ENCODE measurements at regions not wholly inside any gene's neighbourhood (a gene's known extent, or its start where the extent isn't known, plus 50 kb on each side); places are given as distances from the start of the nearest gene placed in this dataset.
"Not testable (repeated sequence)": the region's sequence is repeated elsewhere in the genome, so short reads cannot be mapped to it uniquely, and the experiment has no call there.

DNA sequence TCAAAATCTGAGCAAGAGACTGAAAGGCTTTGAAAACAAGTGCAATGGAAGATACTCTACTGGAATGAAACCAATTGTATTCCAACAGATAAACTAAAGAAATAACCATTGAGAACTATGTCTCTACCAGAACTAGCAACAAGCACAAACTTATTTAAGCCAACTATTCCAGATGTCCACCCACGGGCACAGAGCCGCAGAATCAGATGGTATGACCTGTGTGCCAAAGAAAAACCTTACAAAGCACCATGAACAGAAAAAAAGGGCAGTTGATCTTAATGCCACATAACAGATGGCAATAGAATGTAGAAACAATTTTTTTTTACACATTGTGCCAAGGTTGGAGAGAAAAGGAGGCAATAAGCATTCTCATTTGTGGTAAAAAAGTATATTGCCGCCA, 269.3 kb upstream of the ADGRL3 start:
- DNase-seq = no peak

DNA sequence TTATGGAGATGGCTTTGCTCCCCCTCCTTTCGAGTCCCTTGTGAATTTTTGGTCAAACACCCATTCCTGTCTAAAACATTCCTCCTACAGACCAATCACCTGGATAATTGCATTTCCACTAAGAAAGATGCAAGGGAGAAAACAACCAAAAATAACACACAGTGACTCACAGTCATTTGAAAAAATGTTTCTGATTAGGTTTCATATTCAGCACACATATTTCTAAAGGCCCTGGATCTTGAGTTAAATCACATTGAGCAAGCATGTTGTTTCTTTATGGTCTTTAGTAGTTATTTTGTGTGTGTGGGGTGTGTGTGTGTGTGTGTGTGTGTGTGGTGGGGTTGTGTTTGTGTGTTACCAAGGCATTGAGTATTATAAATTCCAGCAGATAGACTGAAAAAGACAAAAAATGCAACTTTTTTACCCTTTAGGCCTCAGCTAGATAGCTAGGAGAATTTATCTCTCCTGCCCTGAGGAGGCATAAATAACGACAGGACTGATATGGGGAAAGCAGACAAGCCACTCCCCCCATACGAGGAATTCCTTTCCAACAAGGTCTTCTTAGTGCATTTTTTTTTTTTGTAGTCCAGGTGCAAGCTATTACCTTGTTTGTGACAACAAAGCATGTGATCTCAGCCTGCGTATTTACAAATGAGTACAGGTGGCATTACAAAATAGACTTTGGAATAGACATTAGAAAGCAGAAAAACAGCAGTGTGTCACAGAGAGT, 265.4 kb upstream of the ADGRL3 start:
- no peak for DNase-seq

DNA sequence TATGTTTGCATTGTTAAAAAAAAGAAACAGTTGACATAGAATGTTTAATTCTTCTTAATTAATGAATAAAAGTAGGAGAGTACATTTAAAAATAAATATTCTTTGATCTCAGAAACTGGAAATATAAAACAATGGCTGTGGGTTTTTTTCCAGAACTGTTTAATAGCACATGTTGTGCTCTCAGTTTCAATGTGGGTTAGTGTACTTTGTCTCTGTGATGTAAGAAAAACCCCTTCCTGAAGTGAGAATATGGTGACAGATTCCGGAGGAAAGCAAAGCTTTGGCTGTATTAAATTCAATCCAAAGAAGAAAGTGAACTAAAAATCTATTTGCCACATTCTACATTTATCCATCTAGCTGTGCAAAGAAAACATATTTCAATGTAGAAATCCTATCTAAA, 261.9 kb upstream of the ADGRL3 start:
- DNase-seq = no peak

DNA sequence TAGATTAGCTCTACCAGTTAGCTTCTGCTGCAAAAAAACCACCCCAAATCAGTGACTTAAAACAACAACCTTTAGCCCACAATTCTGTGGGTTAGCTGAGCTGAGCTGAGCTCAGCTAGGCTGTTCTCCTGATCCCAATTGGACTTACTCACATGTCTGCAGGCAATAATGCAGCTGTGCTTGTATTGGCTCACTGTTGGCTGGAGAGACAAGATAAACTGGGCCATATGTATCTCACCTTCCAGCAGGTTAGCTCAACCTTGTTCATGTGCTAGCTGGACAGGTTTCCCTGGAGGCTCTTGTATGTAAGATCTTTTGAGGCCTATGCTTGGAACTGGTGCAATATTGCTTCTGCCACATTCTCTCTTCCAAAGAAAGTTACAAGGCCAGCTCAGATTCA, 261.5 kb upstream of the ADGRL3 start:
- DNase-seq = no peak

DNA sequence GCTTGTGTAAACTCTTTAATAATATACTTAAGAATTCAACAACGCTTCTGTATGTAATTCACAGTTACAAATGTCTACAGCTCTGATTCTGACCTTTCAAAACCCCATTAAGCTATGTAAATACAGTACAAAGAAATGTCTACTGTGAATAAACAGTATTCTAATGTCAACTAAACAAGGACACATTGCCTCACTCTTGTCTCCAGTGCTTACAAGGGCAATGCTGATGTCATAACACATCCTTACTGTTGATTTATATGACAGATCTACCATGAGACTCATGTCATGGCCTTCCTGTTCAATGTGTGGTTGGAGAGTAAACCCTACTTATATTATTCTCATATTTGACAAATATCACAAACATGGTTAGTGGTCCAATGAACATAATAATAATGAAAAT, 256.1 kb upstream of the ADGRL3 start:
- no peak for DNase-seq

DNA sequence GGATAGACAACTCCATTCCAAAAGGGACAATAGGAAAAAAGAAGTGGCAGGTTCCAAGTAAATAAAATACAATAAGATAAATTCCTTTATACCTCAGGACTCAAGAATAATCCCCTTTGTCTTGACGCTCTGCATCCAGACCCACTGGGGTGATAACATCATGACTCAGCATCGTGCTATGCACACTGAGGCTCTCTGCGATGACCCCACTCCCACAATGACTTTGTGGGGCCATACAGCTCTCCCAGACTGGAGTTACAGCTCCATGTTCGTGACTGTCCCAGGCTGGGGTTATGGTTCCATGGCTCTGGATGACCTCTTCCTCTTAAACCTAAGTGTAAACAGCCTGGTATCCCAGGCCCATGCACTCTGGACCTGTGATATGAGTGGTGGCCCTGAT, 254.5 kb upstream of the ADGRL3 start:
- DNase-seq = no peak

DNA sequence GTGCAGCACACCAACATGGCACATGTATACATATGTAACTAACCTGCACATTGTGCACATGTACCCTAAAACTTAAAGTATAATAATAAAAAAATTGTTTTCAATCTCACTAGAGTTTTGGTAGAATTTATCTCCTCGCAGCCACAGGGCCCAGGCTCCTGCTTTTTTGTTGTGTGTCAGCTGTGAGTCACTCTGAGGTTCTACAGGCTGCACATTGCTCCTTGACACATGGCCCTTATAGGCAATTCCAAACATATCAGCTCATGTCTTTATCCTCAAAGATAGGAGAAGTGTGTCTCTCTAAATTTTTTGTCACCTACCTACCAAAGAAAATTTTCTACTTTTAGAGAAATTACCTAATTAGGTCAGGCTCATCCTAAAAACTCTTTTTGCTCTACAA, 252.1 kb upstream of the ADGRL3 start:
- DNase-seq = no peak

DNA sequence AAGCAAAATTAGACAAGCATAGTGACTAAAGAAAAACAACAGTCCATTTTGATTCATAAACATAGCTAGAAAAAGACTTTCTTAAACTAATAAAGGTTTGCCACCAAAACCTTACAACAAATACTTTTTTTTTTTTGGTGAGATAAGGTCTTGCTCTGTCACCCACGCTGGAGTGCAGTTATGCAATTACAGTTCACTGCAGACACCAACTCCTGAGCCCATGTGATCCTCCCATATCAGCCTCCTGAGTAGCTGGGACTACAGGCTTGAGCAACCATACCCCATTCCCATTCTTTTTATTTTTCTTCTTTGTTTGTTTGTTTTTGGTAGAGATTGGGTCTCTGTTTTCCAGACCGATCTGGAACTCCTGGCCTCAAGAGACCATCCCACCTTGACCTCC, 247.2 kb upstream of the ADGRL3 start:
- no peak for DNase-seq

DNA sequence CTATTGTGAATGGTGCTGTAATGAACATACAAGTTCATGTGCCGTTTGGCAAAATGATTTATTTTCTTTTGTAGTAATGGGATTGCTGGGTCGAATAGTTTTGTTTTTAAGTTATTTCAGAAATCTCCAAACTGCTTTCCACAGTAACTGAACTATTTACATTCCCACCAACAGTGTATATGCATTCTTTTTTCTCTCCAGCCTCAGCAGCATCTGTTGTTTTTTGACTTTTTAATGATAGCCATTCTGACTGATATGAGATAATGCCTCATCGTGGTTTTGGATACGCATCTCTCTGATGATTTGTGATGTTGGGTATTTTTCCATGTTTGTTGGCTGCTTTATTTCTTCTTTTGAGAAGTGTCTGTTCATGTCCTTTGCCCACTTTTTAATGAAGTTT, 246.3 kb upstream of the ADGRL3 start:
- no peak for DNase-seq

DNA sequence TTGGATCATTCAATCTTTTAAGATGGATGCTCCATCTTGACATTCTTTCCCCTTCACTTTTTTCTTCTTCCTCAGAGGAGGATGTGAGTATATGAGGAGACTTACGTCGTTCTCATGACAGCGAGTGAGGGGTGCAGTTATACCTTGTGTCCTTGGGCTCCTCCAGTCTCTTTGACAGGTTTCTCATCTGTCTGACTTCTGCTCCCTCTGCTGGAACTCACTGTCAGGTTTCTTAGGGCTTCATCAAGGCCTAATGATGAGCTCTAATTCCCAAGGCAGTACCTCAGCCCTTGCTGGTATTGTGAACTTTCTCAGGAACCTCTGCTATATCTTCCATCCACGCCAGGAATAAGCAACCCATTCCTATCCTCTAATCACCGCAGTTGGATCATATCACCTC, 237.8 kb upstream of the ADGRL3 start:
- DNase-seq = no peak

DNA sequence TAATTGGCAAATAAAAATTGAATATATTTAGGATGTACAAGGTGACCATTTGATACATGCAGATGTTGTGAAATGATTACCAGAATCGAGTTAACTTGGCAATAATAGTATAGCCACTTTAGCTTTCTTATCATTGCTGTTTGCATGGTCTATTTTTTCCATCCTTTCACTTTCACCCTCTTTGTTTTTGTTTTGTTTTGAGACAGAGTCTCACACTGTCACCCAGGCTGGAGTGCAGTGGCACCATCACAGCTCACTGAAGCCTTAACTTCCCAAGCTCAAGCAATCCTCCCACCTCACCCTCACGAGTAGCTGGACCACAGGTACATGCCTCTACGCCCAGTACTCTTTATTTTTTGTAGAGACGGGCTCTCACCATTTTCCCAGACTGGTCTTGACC, 218.6 kb upstream of the ADGRL3 start:
- no peak for DNase-seq

DNA sequence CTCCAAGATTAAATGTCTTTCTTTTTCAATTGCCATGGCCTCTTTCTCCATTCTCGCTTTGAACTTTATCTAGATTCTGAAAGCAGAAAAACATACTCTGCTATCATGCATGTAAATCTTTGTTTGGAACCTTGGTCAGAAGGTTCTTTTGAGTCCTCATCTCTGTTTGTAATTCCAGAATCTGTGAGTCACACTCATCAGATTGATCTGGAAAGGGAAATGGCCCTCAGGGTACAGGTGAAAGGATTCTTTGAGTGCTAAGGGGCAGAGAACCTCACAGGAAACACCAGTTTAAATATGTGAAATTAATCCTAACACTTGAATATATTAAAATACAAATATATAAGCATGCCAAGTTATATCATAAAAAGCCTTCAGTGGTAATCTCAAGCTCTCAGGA, 211.0 kb upstream of the ADGRL3 start:
- no peak for DNase-seq

DNA sequence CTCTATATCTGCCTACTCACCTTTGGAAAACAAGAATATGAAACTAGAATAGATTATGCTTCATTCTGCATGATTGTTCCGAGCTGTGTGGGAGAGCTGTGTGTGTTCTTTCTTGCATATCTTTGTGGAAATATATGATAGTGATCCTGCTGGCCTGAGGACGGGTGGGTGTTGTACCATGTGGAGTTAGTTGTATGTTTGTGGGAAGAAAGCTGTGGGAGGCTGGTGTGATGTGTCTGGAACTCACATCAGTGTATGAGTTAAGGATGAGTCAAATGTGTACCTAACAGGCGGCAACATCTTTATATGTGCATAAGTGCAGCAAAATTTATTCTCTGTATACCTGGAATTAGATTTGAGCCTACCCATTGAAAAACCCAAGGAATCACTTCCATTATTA, 208.1 kb upstream of the ADGRL3 start:
- no peak for DNase-seq

DNA sequence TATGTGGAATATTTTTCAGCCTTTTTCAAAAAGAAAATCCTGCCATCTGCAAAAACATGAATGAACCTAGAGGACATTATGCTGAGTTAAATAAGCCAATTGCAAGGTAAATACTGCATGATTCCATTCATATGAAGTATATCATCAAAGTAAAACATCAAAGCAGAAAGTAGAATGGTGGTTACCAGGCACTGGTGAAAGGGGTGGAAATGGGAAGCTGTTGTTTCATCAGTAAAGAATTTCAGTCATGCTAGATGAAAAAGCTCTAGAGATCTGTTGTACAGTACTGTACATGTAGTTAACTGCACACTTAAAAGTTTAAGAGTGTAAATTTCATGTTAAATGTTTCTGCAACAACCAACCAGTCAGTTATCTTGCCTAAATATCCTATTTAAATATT, 196.8 kb upstream of the ADGRL3 start:
- DNase-seq = no peak

DNA sequence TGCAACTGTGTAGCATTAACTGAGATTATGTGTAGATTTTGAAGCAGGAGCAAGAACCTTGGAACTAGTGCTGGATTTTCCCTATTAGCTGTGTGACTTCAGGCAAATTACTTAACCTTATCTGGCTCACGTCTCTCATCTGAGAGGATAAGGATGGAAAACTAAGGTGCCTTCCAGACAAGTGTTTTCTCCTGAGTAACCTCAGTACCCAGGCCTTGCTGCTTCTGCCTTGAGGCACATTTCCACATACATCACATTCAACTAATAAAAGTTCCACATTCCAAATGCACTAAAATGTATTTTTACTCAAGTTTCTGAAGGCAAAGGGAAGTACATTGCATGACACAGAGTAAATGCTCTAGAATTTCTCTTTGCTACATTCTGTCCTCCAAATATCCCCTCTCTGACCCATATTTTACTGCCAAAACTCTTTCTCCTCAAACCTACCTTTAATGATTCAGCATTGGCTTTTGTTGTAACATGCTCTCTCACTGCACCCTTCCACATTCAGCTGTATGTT, 195.4 kb upstream of the ADGRL3 start:
- DNase-seq = no peak

DNA sequence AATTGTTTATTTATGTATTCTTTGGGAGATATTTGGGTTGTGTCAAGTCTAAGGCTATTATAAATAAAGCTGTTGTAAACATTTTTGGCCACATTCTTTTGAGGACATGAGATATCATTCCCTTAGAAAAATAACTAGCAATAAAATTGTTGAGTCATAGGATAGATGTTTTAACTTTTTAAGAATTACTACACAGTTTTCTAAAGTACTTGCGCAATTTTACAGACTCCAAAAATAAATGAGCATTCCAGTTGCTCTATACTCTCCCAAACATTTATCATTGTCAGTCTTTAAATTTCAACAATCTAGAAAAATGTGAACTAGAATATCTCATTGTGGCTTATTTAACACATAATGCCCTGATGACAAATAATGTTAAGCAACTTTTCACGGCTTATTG, 189.1 kb upstream of the ADGRL3 start:
- no peak for DNase-seq

DNA sequence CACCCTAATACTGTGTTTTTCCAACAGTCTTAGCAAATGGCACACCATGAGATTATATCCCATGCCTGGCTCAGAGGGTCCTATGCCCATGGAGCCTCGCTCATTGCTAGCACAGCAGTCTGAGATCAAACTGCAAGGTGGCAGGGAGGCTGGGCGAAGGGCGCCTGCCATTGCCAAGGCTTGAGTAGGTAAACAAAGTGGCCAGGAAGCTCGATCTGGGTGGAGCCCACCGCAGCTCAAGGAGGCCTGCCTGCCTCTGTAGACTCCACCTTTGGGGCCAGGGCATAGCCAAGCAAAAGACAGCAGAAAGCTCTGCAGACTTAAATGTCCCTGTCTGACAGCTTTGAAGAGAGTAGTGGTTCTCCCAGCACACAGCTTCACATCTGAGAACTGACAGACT, 188.2 kb upstream of the ADGRL3 start:
- not testable (repeated sequence) for DNase-seq

DNA sequence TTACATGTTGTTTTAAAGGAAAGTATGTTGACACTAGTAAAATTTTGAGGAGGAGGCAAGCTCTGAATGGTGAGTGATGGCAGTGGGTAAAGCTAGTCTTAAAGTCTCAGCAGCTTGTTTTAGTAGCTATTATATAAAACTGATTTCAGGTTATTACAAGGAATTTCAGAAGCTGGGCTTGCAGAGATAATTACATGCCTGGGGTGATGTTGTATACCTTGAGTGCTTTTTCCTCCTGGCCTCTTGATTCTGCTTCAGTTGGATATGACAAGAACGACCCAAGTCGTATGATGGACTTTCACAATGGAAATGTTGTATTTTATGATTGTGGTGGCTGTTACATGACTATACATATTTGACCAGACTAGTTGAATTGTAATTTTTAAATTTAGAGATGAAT, 175.5 kb upstream of the ADGRL3 start:
- no peak for DNase-seq

DNA sequence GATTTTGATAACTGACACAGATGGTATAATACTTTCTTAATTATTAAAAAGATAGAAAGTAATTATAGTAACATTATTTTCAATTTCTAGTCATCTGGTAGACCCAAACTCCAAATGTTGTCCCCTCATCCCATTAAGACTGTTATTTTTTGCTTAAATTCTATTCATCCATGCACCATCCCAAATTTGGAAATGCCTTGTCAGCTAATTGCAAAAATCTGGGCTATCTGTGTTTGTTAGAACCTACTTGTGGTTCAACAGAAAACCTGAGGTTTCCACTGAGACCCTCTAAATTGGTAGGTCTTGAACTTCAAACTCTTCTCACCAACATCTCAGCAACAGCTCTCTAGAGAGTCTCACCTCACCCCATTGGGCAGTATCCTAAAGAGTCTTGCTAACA, 172.2 kb upstream of the ADGRL3 start:
- no peak for DNase-seq

DNA sequence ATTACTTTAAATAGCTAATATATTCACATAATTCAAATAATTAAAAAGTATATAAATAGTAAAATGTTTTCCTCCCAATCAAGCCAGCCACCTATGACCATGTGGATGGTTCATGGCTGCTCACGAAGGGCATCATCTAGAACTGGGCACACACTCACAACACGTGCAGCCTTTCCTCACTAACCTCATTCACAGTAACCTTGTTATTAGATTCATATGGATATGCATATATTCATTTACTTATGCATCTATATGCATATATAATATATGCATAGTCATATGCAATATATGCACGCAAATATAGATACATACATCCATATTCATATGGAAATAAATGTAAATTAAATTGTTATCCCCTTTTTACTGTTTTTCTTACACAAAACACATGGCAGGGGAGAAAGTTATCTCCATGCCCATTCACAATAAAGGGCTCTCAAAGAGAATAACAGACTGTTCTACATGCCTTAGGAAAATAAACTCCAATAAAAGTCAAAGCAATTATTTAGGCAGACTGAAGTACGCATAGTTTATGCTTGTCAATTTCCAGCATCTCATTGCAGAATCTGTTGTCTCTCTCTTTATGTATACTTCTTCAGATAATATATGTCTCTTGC, 163.9 kb upstream of the ADGRL3 start:
- DNase-seq = no peak

DNA sequence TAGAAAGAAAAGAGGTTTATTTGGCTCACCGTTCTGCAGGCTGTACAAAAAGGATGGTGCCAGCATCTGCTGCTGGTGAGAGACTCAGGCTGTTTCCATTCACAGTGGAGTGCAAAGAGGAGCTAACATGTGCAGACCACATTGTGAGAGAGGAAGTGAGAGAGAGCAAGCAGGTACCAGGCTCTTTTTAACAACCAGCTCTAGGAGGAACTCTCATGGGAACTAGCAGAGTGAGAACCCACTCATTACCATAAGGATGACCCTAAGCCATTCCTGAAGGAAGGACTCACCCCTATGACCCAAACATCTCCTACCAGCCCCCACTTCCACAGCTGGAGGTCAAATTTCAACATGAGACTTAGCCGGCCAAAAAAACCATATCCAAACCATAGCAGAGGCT, 158.6 kb upstream of the ADGRL3 start:
- no peak for DNase-seq

DNA sequence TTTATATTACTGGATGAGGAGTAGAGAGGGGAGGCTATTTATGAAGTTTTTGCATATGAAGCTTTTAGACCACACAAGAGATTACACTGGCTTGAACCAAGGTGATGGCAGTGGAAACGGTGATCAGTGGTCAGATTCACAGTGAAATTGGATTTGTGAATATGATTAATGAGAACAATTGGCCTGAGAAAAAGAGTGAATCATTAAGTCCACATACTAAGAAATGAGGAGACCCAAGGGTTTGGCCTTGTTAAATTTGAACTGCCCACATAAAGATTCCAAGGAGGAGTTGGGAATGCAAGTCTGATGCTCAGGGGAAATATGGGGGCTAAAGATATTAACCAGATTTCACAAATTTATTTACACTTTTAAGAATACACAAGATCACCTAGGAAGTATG, 155.3 kb upstream of the ADGRL3 start:
- DNase-seq = no peak

DNA sequence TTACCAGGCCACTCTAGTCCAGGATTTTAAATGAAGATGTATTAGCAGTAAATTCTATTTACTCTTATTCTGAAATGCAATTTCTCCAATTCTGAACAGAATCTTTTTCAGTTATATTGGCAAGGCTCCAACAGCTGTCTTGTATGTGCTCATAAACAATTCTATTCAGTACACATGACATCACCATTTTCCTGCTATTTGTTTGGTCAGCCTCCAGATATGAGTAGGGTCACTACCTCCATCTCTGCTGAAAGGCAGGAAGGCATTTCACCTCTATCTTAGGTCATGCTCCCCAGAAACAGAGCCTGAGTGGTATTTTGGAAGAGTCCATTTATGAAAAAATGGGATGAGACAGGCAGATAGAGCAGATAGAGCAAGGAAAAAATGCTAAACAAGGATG, 151.1 kb upstream of the ADGRL3 start:
- DNase-seq = no peak

DNA sequence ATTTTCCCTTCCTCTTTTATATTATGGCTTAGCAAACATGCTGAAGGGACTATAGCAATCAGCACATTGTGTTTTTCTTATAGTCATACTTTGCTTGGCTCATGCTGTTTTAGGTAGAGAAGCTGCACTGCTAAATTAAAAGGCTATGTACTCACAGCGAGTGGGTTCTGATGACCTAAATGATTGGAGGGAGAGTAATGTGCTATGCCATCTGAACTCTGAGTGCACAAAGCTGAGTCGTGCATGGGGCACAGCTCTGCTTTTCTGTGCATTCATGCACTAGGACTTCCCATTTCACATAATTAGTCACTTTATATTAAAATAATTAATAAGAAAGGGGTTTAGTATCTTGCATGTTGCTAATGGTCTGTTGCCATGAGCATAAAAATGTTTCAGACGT, 132.7 kb upstream of the ADGRL3 start:
- no peak for DNase-seq

DNA sequence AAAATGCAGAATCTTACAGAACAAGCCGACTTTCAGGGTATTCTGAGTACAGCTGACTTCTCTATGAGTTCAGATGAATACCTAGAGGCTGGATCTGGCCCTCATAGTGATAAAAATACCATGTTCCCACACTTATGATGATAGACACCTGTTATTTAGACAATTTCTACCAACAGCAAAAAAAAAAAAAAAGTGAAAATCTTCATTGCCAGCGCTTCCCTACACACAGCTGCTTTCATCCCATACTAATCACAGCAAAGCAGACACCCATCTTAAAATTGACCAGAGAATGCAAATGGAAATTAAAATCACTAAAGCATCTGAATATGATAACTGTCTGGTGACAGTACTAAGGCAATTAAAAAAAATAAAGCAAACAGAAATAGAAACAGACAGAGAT, 132.1 kb upstream of the ADGRL3 start:
- no peak for DNase-seq
